ENCODE measurements at regions not wholly inside any gene's neighbourhood (a gene's known extent, or its start where the extent isn't known, plus 50 kb on each side); places are given as distances from the start of the nearest gene placed in this dataset.

- H3K27ac Mint-ChIP-seq = peak overlapping the region in 2 of 3 experiments; percentile 41 to 44; a peak in 2 of 7 replicates
- WGBS (ENCODE audit: extremely low coverage, insufficient read length, low lambda C conversion rate) = no CpG with 5 or more reads among the region's 6 CpGs
- H3K79me2 ChIP-seq (ENCODE audit: insufficient read depth, low read length) = no peaks in the 10 kb centered on the region
Observed at GRCh38 chr6:121848523-121849255, 413.2 kb downstream of the GJA1 start.

More at GRCh38 chr6:121848523-121849255, 413.2 kb downstream of the GJA1 start:
- Histone ChIP-seq H3K56ac (ENCODE audit: insufficient read length, low read depth, low read length) (no peak overlapping the region), H4K20me1 (ENCODE audit: control insufficient read depth, insufficient read depth, insufficient read length) (no peaks in the 10 kb centered on the region), H3K27me3 (ENCODE audit: insufficient read depth, low read length) (no peaks in the 10 kb centered on the region), H3K23me2 (ENCODE audit: insufficient read length, low read depth, low read length, poor library complexity, severe bottlenecking) (no peaks in the 10 kb centered on the region), H3T11ph (ENCODE audit: low read length) (no peak overlapping the region), H3K4me1 (ENCODE audit: insufficient read depth, low read length) (peaks cover 3% of the 10 kb centered on the region; the same call in 1 of the 2 replicates), H3K27ac (ENCODE audit: insufficient read length, low read depth, low read length) (no peak overlapping the region), H3K14ac (ENCODE audit: insufficient read depth, low read length) (no peak overlapping the region), H3K79me1 (ENCODE audit: insufficient read depth, low read depth, low read length, poor library complexity, severe bottlenecking) (no peaks in the 10 kb centered on the region), H3K9ac (ENCODE audit: extremely low read depth, insufficient read length, low read length) (no peak overlapping the region), H2AK5ac (ENCODE audit: insufficient read length, low read length) (no peak overlapping the region), H3K18ac (ENCODE audit: insufficient read length, low read depth, low read length) (no peak overlapping the region), H2BK12ac (ENCODE audit: insufficient read length, low read depth, low read length) (no peak overlapping the region), H4K91ac (ENCODE audit: insufficient read length, low read depth, low read length) (no peak overlapping the region), H3K23ac (ENCODE audit: insufficient read length, low read depth, low read length) (no peak overlapping the region), H2BK15ac (ENCODE audit: low read depth, low read length) (no peak overlapping the region), H4K8ac (replicated peaks; ENCODE audit: insufficient read length, low read depth, low read length) (no peak overlapping the region), H2BK5ac (ENCODE audit: insufficient read length, low read length) (no peak overlapping the region), H2AFZ (ENCODE audit: low read length) (no peak overlapping the region), H3K4ac (ENCODE audit: low read depth, low read length) (no peak overlapping the region), H3K4me2 (ENCODE audit: insufficient read depth, insufficient read length, low read length) (no peak overlapping the region), H2BK120ac (ENCODE audit: low read depth, low read length, poor library complexity, severe bottlenecking) (no peak overlapping the region), H4K5ac (ENCODE audit: insufficient read length, low read depth, low read length) (no peak overlapping the region), H2BK20ac (ENCODE audit: low read depth, low read length, poor library complexity, severe bottlenecking) (no peak overlapping the region), H3K9me3 (ENCODE audit: control insufficient read depth, low read depth, low read length) (no peaks in the 10 kb centered on the region)
- Mint-ChIP-seq H3K9me3 (peaks cover 2 to 8% of the 10 kb centered on the region in 2 experiments), H3K4me1 (peaks cover 48 to 49% of the 10 kb centered on the region in 2 experiments), H3K4me3 (no peak overlapping the region), H3K27me3 (ENCODE audit: low read depth) (no peaks in the 10 kb centered on the region), H3K36me3 (ENCODE audit: insufficient read depth in 1 of 3, low read depth in 3 of 3) (peaks cover 0 to 14% (median 5%) of the 10 kb centered on the region in 3 experiments; a peak in 5 of 7 replicates)
- TF ChIP-seq CTCF (conservative IDR thresholded peaks at IDR 0.05) = no peak
- no peak for DNase-seq

Measured in H9 (cell line).